ENCODE measurements at regions not wholly inside any gene's neighbourhood (a gene's known extent, or its start where the extent isn't known, plus 50 kb on each side); places are given as distances from the start of the nearest gene placed in this dataset.

GRCh38 chr5:87499478-87500410 is 87.0 kb upstream of the CCNH start:
- no peak for DNase-seq

All from NCI-H2081 treated with DMSO at 0.1 percent for 48 hours (cell line).